Thyroid gland (tissue), 4 donors: ENCODE measurements at regions not wholly inside any gene's neighbourhood (a gene's known extent, or its start where the extent isn't known, plus 50 kb on each side); places are given as distances from the start of the nearest gene placed in this dataset.

Experiments
- CTCF ChIP-seq, 6 experiments: fragments of 200-600 bp in 3 of 6; fragments of 450-650 bp in 3 of 6; sonication (generic) in 3 of 6; IDR thresholded peaks; one replicate each; pipeline ENCODE4 v1.5.1; 2016 to 2019; ENCODE audit warnings: antibody characterized with exemption in 6 of 6, mild to moderate bottlenecking in 2 of 6, inconsistent platforms in 1 of 6, moderate library complexity in 1 of 6
- POLR2A ChIP-seq, 2 donors: fragments of 450-650 bp; IDR thresholded peaks; one replicate each; pipeline ENCODE4 v1.6.1; 2017; ENCODE audit warnings: antibody characterized with exemption in 2 of 2, mild to moderate bottlenecking in 2 of 2, moderate library complexity in 1 of 2

GRCh38 chr2:155692106-155692505 lies 640.4 kb downstream of the NR4A2 start:
- TF ChIP-seq CTCF (IDR thresholded peaks at IDR 0.05) (no peak), POLR2A (IDR thresholded peaks at IDR 0.05) (no peak)
